ENCODE measurements at regions not wholly inside any gene's neighbourhood (a gene's known extent, or its start where the extent isn't known, plus 50 kb on each side); places are given as distances from the start of the nearest gene placed in this dataset.

DNA sequence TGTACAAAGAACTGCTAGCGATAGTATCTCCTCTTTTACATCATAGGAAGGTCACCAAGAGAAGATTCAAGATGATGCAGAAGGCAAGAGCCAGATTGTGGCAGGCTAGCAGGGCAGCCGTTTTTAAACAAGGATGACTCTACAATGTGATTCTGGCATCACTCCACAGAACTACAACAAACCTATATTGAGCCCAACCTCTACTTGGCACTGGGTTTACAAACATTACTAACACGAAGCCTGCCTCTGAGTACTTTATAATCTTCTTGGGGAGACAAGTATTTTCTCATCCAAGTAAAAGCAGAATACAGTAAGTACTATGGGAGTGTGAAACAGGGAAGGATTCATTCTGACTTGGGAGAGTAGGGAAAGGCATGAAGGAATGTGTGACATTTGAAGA lies 448.6 kb downstream of the ZNF608 start:
- H3K79me2 ChIP-seq (ENCODE audit: control insufficient read depth, insufficient read depth, low read length) = no peaks in the 10 kb centered on the region
- no peaks in the 10 kb centered on the region for H4K20me1 ChIP-seq (ENCODE audit: control insufficient read depth, extremely low read depth, insufficient read depth, low read length)
- no peaks in the 10 kb centered on the region for H3K36me3 ChIP-seq (ENCODE audit: control insufficient read depth in 2 of 2, extremely low read depth in 1 of 2, insufficient read depth in 2 of 2, low read length in 2 of 2)
- H3K4me1 ChIP-seq (ENCODE audit: control insufficient read depth, extremely low read depth, insufficient read depth, low read length) = no peaks in the 10 kb centered on the region
- DNase-seq (ENCODE audit: low read depth, low spot score) (no peak), FAIRE-seq (no peak)
- no peaks in the 10 kb centered on the region for H3K27me3 ChIP-seq (ENCODE audit: control insufficient read depth, extremely low read depth, insufficient read depth, low read length)
- H2AFZ ChIP-seq (ENCODE audit: control insufficient read depth, low read length) = no peak overlapping the region
- H3K9me3 ChIP-seq (ENCODE audit: control insufficient read depth, low read depth, low read length) = no peaks in the 10 kb centered on the region
- no peak overlapping the region for H3K9ac ChIP-seq (ENCODE audit: control insufficient read depth, extremely low read depth, insufficient read depth, low read length)
- H3K4me2 ChIP-seq (ENCODE audit: control insufficient read depth, extremely low read depth, insufficient read depth, low read depth, low read length) = no peak overlapping the region
- dilution Hi-C loops (cut with MboI; ENCODE audit: extremely low pct_ligation_motif_present, low sequenced_read_pairs) = no loop called here
- H3K27ac ChIP-seq (ENCODE audit: control insufficient read depth, insufficient read depth, low read length) = no peak overlapping the region
- H3K9me1 ChIP-seq (ENCODE audit: control insufficient read depth, extremely low read depth, insufficient read depth, low read length) = no peaks in the 10 kb centered on the region
- no peak overlapping the region for H3K4me3 ChIP-seq (ENCODE audit: control insufficient read depth in 2 of 3, extremely low read depth in 1 of 3, insufficient read depth in 2 of 3, low read depth in 1 of 3, low read length in 3 of 3)
- TF ChIP-seq, protein P1, sequence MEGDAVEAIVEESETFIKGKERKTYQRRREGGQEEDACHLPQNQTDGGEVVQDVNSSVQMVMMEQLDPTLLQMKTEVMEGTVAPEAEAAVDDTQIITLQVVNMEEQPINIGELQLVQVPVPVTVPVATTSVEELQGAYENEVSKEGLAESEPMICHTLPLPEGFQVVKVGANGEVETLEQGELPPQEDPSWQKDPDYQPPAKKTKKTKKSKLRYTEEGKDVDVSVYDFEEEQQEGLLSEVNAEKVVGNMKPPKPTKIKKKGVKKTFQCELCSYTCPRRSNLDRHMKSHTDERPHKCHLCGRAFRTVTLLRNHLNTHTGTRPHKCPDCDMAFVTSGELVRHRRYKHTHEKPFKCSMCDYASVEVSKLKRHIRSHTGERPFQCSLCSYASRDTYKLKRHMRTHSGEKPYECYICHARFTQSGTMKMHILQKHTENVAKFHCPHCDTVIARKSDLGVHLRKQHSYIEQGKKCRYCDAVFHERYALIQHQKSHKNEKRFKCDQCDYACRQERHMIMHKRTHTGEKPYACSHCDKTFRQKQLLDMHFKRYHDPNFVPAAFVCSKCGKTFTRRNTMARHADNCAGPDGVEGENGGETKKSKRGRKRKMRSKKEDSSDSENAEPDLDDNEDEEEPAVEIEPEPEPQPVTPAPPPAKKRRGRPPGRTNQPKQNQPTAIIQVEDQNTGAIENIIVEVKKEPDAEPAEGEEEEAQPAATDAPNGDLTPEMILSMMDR (optimal IDR thresholded peaks at IDR 0.05 in 1 of 3, IDR thresholded peaks at IDR 0.05 in 1 of 3, conservative IDR thresholded peaks at IDR 0.05 in 1 of 3; ENCODE audit: extremely low read depth in 1 of 3, insufficient read depth in 2 of 3, low read length in 3 of 3) = no peak
- TF ChIP-seq EZH2 (IDR thresholded peaks at IDR 0.05; ENCODE audit: low read length) = no peak

DNA sequence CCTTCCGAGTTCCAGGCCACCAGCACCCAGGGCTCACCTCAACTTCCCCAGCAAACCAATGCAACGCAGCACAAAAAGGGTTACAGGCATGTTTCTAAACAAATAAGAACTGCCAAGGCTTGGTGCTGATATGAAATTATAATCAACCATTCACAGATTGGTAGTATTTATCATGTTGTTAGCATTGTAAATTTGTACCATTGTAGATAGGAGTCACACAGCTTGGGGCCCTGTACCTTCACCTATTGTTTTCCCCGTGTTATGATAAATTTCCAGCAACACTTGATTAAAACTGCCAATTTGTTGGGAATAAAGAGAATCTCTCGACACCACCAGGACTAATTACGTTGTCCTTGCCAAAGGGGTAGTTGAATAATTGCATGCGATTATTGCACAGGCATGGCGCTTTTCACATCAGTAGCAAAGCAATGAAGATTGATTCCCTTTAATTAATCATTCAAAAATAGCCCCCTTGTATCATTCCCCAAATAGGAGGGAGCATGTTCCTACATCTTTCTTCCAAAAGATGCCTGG lies 454.1 kb downstream of the ZNF608 start:
- no peaks in the 10 kb centered on the region for H3K36me3 ChIP-seq (ENCODE audit: control insufficient read depth in 2 of 2, extremely low read depth in 1 of 2, insufficient read depth in 2 of 2, low read length in 2 of 2)
- DNase-seq (ENCODE audit: low read depth, low spot score) = no peak
- no peaks in the 10 kb centered on the region for H3K79me2 ChIP-seq (ENCODE audit: control insufficient read depth, insufficient read depth, low read length)
- H3K4me1 ChIP-seq (ENCODE audit: control insufficient read depth, extremely low read depth, insufficient read depth, low read length) = peaks cover 6% of the 10 kb centered on the region
- no peak overlapping the region for H2AFZ ChIP-seq (ENCODE audit: control insufficient read depth, low read length)
- H4K20me1 ChIP-seq (ENCODE audit: control insufficient read depth, extremely low read depth, insufficient read depth, low read length) = no peaks in the 10 kb centered on the region
- H3K4me3 ChIP-seq (ENCODE audit: control insufficient read depth in 2 of 3, extremely low read depth in 1 of 3, insufficient read depth in 2 of 3, low read depth in 1 of 3, low read length in 3 of 3) = no peak overlapping the region
- dilution Hi-C loops (cut with MboI; ENCODE audit: extremely low pct_ligation_motif_present, low sequenced_read_pairs) = no loop called here
- no peaks in the 10 kb centered on the region for H3K27me3 ChIP-seq (ENCODE audit: control insufficient read depth, extremely low read depth, insufficient read depth, low read length)
- H3K9me3 ChIP-seq (ENCODE audit: control insufficient read depth, low read depth, low read length) = no peaks in the 10 kb centered on the region
- no peak overlapping the region for H3K4me2 ChIP-seq (ENCODE audit: control insufficient read depth, extremely low read depth, insufficient read depth, low read depth, low read length)
- no peak overlapping the region for H3K27ac ChIP-seq (ENCODE audit: control insufficient read depth, insufficient read depth, low read length)
- no peak overlapping the region for H3K9ac ChIP-seq (ENCODE audit: control insufficient read depth, extremely low read depth, insufficient read depth, low read length)
- TF ChIP-seq, protein P1 (optimal IDR thresholded peaks at IDR 0.05 in 1 of 3, IDR thresholded peaks at IDR 0.05 in 1 of 3, conservative IDR thresholded peaks at IDR 0.05 in 1 of 3; ENCODE audit: extremely low read depth in 1 of 3, insufficient read depth in 2 of 3, low read length in 3 of 3) = no peak
- no peak for TF ChIP-seq EZH2 (IDR thresholded peaks at IDR 0.05; ENCODE audit: low read length)
- no peaks in the 10 kb centered on the region for H3K9me1 ChIP-seq (ENCODE audit: control insufficient read depth, extremely low read depth, insufficient read depth, low read length)
- no peak for FAIRE-seq

Data from keratinocyte (primary cell).